GM23338 (cell line): ENCODE measurements at regions not wholly inside any gene's neighbourhood (a gene's known extent, or its start where the extent isn't known, plus 50 kb on each side); places are given as distances from the start of the nearest gene placed in this dataset.

ENCODE experiments used
- ATAC-seq: fragments of 200-7000 bp; cut with Tn5 transposase; 3 replicates; pipeline ENCODE4 v1.9.1; 2020
- DNase-seq: peaks from one replicate; pipeline ENCODE4 v3.0.0-alpha.2; 2015; ENCODE audit warnings: low spot score
- H2AFZ ChIP-seq: fragments of 200-600 bp; sonication (generic); 2 replicates; pipeline ENCODE4 v1.8.0; 2016; ENCODE audit warnings: antibody characterized with exemption, mild to moderate bottlenecking, moderate library complexity
- H3F3A ChIP-seq: fragments of 200-600 bp; sonication (generic); replicated peaks from 2 replicates; pipeline ENCODE4 v1.8.0; 2017; ENCODE audit warnings: antibody characterized with exemption, mixed run types, low read depth
- H3K27ac ChIP-seq: fragments of 200-600 bp; sonication (generic); 2 replicates; pipeline ENCODE4 v1.6.1; 2016; ENCODE audit warnings: low read depth
- H3K27me3 ChIP-seq: fragments of 200-600 bp; sonication (generic); 2 replicates; pipeline ENCODE4 v1.8.0; 2016; ENCODE audit warnings: mild to moderate bottlenecking, mixed run types, moderate library complexity; ENCODE audit not compliant: insufficient read depth
- H3K36me3 ChIP-seq: fragments of 200-600 bp; sonication (generic); 2 replicates; pipeline ENCODE4 v1.8.0; 2016; ENCODE audit warnings: mild to moderate bottlenecking; ENCODE audit not compliant: insufficient read depth
- H3K4me1 ChIP-seq: fragments of 200-600 bp; sonication (generic); 2 replicates; pipeline ENCODE4 v1.8.0; 2016; ENCODE audit warnings: mild to moderate bottlenecking, moderate library complexity; ENCODE audit not compliant: insufficient read depth
- H3K4me2 ChIP-seq: fragments of 200-600 bp; sonication (generic); 2 replicates; pipeline ENCODE4 v1.7.1; 2017; ENCODE audit warnings: mixed run types
- H3K4me3 ChIP-seq: fragments of 200-600 bp; sonication (generic); 2 replicates; pipeline ENCODE4 v1.6.1; 2016; ENCODE audit warnings: mixed run types
- H3K79me2 ChIP-seq: fragments of 200-600 bp; sonication (generic); replicated peaks from 2 replicates; pipeline ENCODE4 v1.8.0; 2017; ENCODE audit warnings: mild to moderate bottlenecking; ENCODE audit not compliant: insufficient read depth
- H3K9me2 ChIP-seq: fragments of 200-600 bp; sonication (generic); 2 replicates; pipeline ENCODE4 v1.8.0; 2017; ENCODE audit not compliant: insufficient read depth
- H4K20me1 ChIP-seq: fragments of 200-600 bp; sonication (generic); replicated peaks from 2 replicates; pipeline ENCODE4 v1.8.0; 2017; ENCODE audit warnings: mild to moderate bottlenecking; ENCODE audit not compliant: insufficient read depth
- H3K27ac Mint-ChIP-seq: 2 replicates; pipeline ENCODE4 v1.8.0; 2020; ENCODE audit warnings: inconsistent platforms, mild to moderate bottlenecking, moderate library complexity, mixed read lengths
- H3K27me3 Mint-ChIP-seq: 3 replicates; pipeline ENCODE4 v1.8.0; 2022; ENCODE audit warnings: low read depth, mild to moderate bottlenecking, moderate library complexity, mixed read lengths, inconsistent platforms; ENCODE audit not compliant: insufficient read depth, poor library complexity
- H3K36me3 Mint-ChIP-seq: 3 replicates; pipeline ENCODE4 v1.8.0; 2021; ENCODE audit warnings: low read depth, mild to moderate bottlenecking, inconsistent platforms, moderate library complexity, mixed read lengths
- H3K4me1 Mint-ChIP-seq: 3 replicates; pipeline ENCODE4 v1.8.0; 2020; ENCODE audit warnings: mild to moderate bottlenecking, inconsistent platforms, mixed read lengths
- H3K4me3 Mint-ChIP-seq: 3 replicates; pipeline ENCODE4 v1.8.0; 2021; ENCODE audit warnings: moderate library complexity, mild to moderate bottlenecking, inconsistent platforms, mixed read lengths
- H3K9me3 Mint-ChIP-seq: 3 replicates; pipeline ENCODE4 v1.8.0; 2020; ENCODE audit warnings: moderate library complexity, mild to moderate bottlenecking, inconsistent platforms, mixed read lengths
- EZH2phosphoT487 ChIP-seq: fragments of 200-600 bp; sonication (generic); IDR thresholded peaks from one replicate; pipeline ENCODE4 v1.8.1; 2018; ENCODE audit warnings: antibody characterized with exemption; ENCODE audit not compliant: unreplicated experiment
- NANOG ChIP-seq: IDR thresholded peaks from 2 replicates; pipeline ENCODE4 v1.6.1; 2016; ENCODE audit warnings: antibody characterized with exemption, borderline replicate concordance
- POLR2AphosphoS5 ChIP-seq: IDR thresholded peaks from 2 replicates; pipeline ENCODE4 v1.6.1; 2016; ENCODE audit warnings: antibody characterized with exemption, low read depth
- REST ChIP-seq: IDR thresholded peaks from one replicate; pipeline ENCODE4 v1.6.1; 2018; ENCODE audit warnings: antibody characterized with exemption; ENCODE audit not compliant: unreplicated experiment
- TF ChIP-seq, protein P1 (sequence below): IDR thresholded peaks from 2 replicates; pipeline ENCODE4 v1.6.1; 2016; ENCODE audit warnings: antibody characterized with exemption

GRCh38 chr4:83213640-83214039 is 71.0 kb downstream of the COQ2 start:
- Histone ChIP-seq H3K9me2 (peaks cover 6% of the 10 kb centered on the region; the same call in 1 of the 2 replicates), H3F3A (no peaks in the 10 kb centered on the region), H3K4me1 (peaks cover 8% of the 10 kb centered on the region; the same call in 1 of the 2 replicates), H2AFZ (no peak overlapping the region), H3K4me2 (no peak overlapping the region), H3K4me3 (no peak overlapping the region), H3K27me3 (peaks cover 7% of the 10 kb centered on the region; the same call in 1 of the 2 replicates), H4K20me1 (no peaks in the 10 kb centered on the region; the same call in 1 of the 2 replicates), H3K36me3 (peaks cover under 1% of the 10 kb centered on the region; the same call in 1 of the 2 replicates), H3K27ac (no peak overlapping the region), H3K79me2 (no peaks in the 10 kb centered on the region)
- TF ChIP-seq, protein P1, sequence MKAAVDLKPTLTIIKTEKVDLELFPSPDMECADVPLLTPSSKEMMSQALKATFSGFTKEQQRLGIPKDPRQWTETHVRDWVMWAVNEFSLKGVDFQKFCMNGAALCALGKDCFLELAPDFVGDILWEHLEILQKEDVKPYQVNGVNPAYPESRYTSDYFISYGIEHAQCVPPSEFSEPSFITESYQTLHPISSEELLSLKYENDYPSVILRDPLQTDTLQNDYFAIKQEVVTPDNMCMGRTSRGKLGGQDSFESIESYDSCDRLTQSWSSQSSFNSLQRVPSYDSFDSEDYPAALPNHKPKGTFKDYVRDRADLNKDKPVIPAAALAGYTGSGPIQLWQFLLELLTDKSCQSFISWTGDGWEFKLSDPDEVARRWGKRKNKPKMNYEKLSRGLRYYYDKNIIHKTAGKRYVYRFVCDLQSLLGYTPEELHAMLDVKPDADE, result no peak
- TF ChIP-seq EZH2phosphoT487 (no peak), POLR2AphosphoS5 (no peak)
- peaks cover under 1% of the 10 kb centered on the region for H3K27me3 Mint-ChIP-seq
- H3K36me3 Mint-ChIP-seq, result peaks cover 4% of the 10 kb centered on the region; the same call in 1 of the 3 replicates
- H3K27ac Mint-ChIP-seq, result no peak overlapping the region
- DNase-seq (no peak), ATAC-seq (no peak)
- no peak overlapping the region for H3K4me3 Mint-ChIP-seq
- peaks cover 32% of the 10 kb centered on the region for H3K4me1 Mint-ChIP-seq
- peaks cover 9% of the 10 kb centered on the region for H3K9me3 Mint-ChIP-seq

- DNase-seq (no peak), ATAC-seq (no peak)
- Histone ChIP-seq H3K4me1 (peaks cover 5% of the 10 kb centered on the region; the same call in 1 of the 2 replicates), H3K79me2 (no peaks in the 10 kb centered on the region), H3K9me2 (peaks cover 6% of the 10 kb centered on the region; the same call in 1 of the 2 replicates), H3K4me2 (no peak overlapping the region), H3K36me3 (peaks cover 8% of the 10 kb centered on the region; the same call in 1 of the 2 replicates), H2AFZ (no peak overlapping the region), H4K20me1 (no peaks in the 10 kb centered on the region; the same call in 1 of the 2 replicates), H3K27me3 (peaks cover 7% of the 10 kb centered on the region; the same call in 1 of the 2 replicates), H3F3A (no peaks in the 10 kb centered on the region), H3K27ac (no peak overlapping the region), H3K4me3 (no peak overlapping the region)
- peaks cover 23% of the 10 kb centered on the region for H3K9me3 Mint-ChIP-seq
- no peak overlapping the region for H3K27ac Mint-ChIP-seq
- H3K27me3 Mint-ChIP-seq, result peaks cover 4% of the 10 kb centered on the region
- peaks cover 25% of the 10 kb centered on the region for H3K4me1 Mint-ChIP-seq
- H3K36me3 Mint-ChIP-seq, result peaks cover 11% of the 10 kb centered on the region; the same call in 2 of the 3 replicates
- TF ChIP-seq REST (no peak), NANOG (no peak)
- H3K4me3 Mint-ChIP-seq, result no peak overlapping the region
Measured at GRCh38 chr4:83212041-83212851, 72.4 kb downstream of the COQ2 start.
